HG03139 (cell line): ENCODE measurements at regions not wholly inside any gene's neighbourhood (a gene's known extent, or its start where the extent isn't known, plus 50 kb on each side); places are given as distances from the start of the nearest gene placed in this dataset.
A peak's percentile ranks its signal among the peaks of the same experiment; 100 is the strongest.
"Not testable (repeated sequence)": the region's sequence is repeated elsewhere in the genome, so short reads cannot be mapped to it uniquely, and the experiment has no call there.

Experiments used
- ATAC-seq: cut with Tn5 transposase; IDR thresholded peaks from one replicate; pipeline ENCODE4 v1.9.1; 2021; ENCODE audit not compliant: unreplicated experiment

DNA sequence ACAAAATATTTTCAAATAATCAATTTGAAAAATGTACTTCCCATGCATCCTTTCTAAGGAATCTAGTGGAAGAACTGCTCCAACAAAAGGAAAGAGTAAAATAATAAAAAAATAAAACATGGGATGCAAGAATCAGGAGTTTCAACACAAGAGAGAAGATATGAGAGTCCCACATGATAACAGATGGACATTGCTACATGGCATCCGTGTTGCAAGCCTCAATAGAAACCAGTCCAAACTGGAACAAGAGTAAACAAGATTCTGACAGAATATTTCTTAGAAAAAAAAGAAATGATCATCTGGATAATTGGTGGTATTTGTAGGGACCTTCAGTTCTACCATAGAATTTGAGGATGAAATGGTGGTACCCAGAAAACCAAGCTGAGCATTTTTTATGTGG lies 186.8 kb downstream of the FRK start:
- no peak for ATAC-seq

DNA sequence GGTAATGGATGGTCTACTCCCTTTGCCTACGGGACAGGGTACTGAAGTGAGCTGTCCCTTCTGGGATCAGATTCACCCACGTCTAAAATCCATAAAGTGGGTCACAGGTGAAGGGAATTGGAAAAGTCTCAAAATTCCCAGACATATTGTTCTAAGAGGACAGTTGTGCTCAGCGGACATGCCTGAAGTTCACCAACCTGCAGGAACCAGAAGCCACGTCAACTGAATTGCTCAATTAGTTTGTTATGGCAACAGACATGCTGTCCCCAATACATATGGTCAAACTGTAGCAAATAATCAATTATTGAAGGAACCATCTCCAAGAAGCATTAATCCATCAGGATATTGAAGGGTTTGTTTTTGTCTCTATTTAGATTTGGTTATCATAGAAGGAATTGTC lies 190.2 kb downstream of the FRK start:
- ATAC-seq, result no peak

DNA sequence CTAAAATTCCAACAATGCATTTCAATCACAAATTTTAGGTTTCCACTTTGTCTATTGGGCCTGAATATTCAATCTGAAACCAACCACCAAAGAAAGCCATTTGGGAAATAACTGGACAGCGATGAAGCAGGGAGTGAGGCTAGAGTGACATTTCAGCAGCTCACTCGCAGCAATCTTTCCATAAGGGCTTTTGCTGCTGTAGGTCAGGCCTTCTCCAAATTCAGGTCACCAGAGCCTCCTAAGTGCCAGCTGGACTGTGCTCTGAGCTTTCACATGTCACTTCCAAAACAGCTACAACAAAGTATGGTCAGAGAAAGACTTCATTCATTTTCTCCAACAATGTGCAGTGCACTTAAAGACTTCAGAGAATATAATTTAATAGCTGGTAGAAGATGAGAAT lies 194.8 kb downstream of the FRK start:
- no peak for ATAC-seq

DNA sequence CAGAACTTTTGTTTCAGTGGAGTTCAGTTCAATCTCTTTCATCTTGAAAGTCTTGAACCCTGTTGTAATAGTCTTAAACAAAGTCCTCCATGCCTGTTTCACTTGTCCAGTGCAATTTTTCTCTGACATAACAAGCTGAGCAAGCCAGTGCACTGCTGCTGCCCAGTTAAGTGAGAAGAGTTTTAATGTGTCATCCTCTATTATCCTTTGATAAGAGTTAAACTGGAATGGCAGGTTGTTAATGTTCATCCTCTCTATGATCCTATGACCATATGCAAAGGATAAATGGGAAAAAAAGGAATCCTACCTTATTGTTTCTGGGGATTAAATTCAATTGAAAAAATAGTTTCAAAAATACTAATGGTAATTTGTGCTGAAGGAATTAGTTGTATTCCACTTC lies 197.5 kb downstream of the FRK start:
- no peak for ATAC-seq

DNA sequence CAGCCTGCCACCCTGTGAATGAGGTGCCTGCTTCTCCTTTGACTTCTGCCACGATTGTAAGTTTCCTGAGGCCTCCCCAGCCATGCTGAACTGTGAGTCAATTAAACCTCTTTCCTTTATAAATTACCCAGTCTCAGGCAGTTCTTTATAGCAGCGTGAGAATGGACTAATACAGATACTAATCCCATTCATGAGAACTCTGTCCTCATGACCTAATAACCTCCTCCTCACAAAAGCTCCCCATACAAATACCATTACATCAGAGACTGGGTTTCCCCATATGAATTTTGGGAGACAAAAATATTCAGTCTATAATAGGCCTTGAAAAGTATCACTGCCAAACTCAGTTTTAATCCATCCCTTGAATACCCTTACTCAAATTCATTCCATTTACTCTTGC lies 199.0 kb downstream of the FRK start:
- not testable (repeated sequence) for ATAC-seq

DNA sequence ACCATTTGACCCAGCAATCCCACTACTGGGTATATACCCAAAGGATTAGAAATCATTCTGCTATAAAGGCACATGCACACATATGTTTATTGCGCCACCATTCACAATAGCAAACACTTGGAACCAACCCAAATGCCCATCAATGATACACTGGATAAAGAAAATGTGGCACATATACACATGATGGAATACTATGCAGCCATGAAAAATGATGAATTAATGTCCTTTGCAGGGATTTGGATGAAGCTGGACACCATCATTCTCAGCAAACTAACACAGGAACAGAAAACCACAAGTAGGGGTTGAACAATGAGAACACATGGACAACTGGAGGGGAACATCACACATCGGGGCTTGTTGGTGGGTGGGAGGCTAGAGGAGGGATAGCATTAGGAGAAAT lies 201.1 kb downstream of the FRK start:
- ATAC-seq, result not testable (repeated sequence)

DNA sequence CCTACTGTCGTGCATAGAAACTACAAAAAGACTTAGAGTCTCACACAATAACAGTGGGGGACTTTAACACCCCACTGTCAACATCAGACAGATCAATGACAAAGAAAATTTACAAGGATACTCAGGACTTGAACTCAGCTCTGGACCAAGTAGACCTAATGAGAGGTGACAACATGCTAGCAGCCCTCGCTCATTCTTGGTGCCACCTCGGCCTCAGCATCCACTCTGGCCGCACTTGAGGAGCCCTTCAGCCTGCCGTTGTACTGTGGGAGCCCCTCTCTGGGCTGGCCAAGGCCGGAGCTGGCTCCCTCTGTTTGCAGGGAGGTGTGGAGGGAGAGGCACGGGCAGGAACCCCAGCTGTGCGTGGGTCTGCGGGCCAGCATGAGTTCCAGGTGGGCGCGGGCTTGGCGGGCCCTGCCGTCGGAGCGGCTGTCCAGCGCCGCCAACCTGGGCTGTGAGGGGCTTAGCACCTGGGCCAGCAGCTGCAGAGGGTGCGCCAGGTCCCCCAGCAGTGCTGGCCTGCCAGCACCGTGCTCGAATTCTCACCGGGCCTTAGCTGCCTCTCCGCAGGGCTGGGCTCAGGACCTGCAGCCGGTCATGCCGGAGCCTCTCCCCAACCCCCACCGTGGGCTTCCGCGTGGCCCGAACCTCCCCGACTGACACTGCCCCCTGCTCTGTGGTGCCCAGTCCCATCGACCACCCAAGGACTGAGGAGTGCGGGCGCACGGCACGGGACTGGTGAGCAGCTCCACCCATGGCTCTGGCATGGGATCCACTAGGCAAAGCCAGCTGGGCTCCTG lies 205.6 kb downstream of the FRK start:
- ATAC-seq, result no peak

DNA sequence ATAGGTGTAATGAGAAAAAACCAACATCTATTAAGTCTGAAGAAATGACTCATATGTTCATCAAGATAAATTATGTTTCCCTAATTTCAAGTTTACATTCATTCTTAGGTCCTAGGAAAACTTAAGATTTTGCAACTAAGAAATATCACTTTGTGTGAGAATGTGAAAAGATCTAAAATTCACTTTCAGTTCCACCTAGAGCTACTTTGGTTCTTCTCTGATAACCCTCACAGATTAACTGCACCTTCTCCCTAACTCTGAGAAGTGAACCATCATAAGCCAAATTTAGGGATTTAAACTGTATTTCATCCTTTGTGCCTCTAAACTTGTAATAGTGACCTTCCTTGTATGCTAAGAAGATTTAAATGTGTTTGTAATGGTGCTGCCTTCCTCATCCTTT lies 213.0 kb downstream of the FRK start:
- no peak for ATAC-seq

DNA sequence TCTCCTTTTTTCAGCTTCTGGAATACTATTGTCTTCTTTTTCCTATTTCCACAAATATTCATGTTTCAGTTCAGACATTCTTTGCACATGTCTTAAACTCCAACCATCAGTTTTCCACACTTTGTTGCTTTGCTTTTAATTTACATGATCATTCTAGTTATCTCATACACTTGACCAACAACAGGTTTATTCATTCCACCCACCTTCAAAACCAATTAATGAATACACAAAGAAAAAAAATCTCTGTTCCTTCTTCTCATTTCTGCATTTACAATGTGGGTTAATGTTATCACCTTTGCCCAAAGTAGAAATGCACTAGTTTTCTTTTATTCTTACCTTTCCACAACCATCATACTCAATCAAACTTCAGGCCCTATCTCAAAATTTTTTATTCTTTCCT lies 216.7 kb downstream of the FRK start:
- no peak for ATAC-seq

DNA sequence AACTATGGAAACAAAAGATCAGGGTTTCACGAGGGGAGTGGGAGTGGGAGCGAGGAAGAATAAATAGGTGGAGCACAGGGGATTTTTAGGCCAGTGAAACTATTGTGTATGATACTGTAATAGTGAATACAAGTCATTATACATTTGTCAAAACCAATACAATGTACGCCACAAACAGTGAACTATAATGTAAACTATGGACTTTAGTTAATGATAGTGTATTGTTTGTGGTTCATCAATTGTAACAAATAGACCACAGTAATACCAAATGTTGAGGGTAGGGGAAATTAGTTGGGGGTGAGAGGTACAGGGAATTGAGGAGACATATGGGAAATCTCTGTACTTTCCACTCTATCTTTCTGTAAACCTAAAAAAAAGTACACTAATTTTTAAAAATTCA lies 218.4 kb downstream of the FRK start:
- no peak for ATAC-seq

DNA sequence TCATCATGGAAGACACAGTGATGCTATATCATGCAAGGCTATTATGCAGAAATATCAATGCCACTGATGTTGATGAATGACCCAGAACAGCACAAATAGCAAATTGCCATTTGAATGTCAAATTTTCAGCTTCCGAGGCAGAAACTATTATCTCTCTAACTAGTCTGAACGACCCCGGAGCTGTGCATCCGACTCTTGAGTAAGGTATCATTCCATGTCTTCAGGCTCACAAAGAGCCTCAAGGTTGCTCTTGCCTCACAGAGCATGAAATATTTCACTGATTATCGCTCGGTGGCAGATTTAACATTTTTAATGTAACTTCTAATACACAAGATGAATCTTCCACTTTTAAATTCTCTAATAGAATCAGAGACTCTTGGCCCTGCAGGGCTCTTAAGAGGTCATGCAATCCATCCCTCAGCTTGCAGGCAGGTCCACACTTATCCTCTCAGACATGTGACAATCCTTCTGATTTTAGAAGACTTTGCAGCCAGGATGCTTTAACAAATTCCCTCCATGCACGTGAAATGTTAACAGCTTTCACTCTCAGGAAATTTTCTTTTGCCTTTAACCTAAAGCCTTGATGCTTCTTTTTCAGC lies 221.0 kb downstream of the FRK start:
- no peak for ATAC-seq

DNA sequence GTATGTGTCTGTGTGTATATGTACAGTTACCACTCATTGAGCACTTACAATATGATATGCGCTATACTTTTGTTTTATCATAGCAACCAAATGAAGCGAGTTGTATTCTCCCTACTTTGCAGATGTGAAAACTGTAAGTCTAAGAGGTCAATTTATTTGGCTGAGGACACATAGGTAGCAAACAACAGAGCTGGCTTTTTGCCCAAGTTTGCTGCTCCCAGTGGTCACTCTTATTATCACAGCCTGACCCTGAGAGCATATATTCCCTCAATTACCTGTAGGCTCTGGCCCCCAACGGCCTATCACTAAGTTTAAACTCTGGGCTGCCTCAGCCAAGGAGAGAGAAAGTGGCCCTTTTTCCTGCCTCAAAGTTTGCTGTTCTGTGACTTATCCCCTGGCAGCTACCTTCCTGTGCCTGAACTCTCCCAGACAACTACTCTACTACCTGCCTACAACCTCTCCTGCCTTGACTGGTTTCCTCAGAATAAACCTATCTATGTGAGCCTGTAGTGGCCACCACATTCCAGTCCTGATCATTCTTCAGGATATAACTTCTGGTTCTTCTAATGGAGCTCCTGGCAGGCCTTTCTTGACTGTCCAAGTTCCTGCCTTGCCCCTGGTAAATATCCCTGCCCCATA lies 221.8 kb downstream of the FRK start:
- peak; percentile 95 for ATAC-seq

DNA sequence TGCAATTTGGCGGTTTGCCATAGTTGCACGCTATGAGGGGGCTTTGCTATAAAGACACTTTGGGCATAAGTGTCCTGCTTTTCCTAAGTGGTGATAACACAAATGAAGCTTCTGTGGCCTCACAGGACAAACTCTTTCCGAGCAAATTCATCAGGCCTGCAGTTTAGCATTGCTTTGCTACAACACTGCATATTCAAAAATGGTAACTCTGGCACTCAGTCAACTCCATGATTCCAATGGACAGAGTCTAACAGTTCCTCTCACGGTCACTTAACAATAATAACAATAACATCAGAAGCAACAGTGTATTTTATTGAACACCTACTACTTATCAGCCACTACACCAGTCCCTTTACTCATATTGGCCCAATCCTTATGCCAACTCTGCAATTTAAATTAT lies 222.5 kb downstream of the FRK start:
- no peak for ATAC-seq

DNA sequence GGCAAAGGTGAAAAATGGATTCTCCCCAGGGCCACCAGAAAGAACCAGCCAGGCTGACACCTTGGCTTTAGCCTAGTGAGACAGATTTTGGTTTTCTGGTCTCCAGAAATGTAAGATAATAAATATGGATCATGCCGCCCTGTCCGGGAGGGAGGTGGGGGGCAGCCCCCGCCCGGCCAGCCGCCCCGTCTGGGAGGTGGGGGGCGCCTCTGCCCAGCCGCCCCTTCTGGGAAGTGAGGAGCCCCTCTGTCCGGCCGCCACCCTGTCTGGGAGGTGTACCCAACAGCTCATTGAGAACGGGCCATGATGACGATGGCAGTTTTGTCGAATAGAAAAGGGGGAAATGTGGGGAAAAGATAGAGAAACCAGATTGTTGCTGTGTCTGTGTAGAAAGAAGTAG lies 224.3 kb downstream of the FRK start:
- ATAC-seq, result not testable (repeated sequence)

DNA sequence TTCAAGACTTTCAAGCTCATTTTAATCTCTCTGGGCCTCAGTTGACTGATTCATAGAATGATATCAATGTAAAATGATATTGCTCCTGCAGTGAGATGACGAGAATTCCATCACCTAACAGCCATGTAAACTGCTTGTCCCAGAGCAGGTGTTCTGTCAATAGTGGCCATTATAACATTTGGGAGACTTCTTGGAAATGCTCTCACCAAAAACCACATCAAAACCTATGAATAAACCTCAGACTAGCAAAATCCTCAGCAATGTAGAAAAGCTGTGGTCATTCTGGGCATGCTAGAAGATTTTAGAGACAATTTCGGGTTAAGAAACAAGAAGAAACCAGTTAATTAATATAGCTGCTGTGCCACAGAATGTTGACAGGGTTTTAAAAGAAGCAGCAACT lies 225.4 kb downstream of the FRK start:
- no peak for ATAC-seq

DNA sequence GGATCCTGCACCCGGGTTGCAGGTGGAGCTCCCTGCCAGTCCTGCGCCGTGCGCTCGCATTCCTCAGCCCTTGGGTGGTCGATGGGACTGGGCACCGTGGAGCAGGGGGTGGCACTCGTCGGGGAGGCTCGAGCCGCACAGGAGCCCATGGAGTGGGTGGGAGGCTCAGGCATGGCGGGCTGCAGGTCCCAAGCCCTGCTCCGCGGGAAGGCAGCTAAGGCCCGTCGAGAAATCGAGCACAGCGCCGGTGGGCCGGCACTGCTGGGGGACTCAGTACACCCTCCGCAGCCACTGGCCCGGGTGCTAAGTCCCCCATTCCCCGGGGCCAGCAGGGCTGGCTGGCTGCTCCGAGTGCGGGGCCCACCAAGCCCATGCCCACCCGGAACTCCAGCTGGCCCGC lies 226.1 kb downstream of the FRK start:
- not testable (repeated sequence) for ATAC-seq

DNA sequence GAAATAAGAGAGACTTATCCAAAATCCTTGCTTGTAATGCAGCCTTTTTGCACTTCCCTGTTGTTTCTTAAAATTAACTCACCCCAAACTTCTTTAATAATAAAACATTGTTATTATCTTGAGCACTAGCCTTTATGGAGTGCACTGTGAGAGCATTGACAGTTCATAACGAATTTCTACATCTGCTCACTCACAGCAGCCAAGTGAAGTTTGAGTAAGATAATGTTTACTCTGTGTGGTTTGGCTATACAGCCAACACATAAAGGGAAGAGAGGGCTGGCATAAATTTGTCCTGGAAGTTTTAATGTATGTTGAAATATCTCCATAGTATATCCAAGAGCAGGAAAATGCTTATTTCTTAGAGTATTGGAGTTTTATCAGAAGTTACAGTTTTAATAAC lies 227.9 kb downstream of the FRK start:
- ATAC-seq, result no peak

DNA sequence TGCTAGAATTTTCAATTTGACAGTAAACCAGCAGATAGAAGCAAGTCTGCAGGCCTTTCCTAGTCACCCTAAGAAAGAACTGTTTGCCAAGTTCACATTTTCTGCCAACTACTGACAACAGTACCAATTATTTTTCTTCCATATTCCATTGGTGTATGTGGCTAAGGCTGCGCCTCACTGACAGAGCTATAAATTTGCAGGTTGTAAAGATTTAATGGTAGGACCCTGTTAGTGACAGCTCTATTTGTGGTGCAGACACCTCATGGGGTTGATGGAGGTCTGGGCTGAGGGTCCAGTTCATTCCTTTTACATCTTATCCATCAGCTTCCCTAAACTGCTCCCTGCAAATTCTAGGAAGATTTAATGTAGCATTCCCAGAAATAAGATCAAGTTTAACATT lies 228.5 kb downstream of the FRK start:
- ATAC-seq, result no peak

DNA sequence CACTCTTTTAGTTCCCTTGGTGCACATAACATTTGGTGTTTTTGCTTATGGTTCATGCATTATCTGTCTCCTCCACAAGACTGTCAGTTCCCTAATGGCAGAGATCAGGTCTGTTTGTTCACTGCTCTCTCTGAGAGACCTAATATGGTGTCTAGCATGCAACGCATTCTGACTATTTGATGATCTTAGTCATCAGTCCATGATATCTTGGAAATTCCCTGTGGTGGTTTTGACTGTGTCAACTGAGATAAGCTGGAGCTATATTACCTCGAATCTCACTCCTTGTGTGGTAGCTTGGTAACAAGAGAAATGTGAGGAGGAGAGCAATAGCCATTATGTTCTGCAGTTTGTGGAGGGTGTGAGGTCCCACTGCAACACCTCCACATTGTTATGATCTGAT lies 229.8 kb downstream of the FRK start:
- ATAC-seq, result no peak

DNA sequence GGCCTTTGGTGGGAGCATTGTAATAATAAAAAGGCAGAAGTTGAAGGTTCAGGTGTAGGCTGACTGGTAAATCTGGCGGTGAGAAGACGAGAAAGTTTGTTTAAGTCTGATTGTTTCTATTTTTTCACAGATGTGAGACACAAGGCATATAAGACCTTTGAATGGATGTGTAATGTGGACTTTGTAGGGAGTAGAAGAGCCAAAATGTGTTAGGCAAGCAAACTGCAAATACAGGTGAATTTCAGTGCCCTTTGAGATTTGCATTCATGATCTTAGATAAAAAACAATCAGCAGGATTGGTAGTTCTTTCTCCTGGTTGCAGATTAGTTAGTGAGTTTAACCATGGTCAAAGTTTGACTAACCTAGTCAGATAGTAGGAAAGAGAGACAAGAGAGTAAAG lies 238.9 kb downstream of the FRK start:
- ATAC-seq, result no peak

DNA sequence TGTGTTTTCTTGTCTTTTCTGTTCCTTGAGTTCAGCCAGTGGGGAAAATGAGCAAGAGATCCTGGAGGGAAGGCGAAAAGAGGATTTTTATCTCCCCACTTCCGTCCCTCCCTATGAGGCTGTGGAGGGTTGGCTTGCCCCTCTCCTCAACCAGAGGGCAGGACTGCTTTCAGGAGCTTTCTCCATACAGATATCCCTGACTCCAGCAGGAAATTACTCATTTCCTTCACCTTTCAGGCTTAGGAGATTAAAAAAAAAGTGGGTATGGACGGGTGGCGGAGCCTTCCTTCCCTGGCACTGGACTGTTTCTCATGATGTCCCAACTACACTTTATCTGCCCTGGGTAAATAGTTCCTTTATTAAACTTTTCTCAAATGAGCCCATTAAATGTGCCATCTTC lies 241.2 kb downstream of the FRK start:
- no peak for ATAC-seq

DNA sequence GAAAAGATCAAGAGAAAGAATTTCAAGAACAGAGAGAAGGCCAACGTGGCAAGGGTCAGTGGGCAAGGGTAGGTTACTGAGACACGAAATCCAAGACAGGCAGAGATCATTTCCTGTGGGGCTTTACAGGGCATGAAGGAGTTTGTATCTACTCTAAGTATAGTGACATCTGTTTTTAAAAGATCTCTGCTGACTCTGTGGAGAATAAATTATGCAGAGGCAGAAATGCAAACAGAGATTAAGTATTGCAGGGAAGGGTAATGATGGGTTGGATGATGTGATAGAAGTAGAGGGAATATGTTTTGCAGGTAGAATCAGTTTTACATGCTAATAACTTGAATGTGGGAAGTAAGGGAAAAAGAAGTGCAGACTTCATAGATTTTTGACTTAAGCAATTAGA lies 243.5 kb downstream of the FRK start:
- ATAC-seq, result no peak
